ENCODE measurements at regions not wholly inside any gene's neighbourhood (a gene's known extent, or its start where the extent isn't known, plus 50 kb on each side); places are given as distances from the start of the nearest gene placed in this dataset.

DNA sequence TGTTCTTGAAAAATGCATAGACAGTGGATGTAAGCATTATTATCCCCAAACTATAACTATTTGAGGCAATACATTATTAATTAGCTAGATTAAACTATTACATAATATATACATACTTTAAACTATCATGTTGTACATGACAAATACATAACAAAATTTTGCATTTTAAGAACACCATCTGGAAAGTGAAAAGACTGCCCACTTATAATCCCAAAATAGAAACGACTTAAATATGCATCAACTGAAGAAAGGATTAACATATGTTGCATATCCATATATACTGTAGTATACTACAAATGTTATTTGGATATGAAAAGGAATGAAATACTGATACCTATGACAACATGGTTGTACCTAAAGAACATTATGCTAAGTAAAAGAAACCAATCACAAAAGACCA lies 700.8 kb upstream of the SPRY2 start:
- TF ChIP-seq, protein P1, sequence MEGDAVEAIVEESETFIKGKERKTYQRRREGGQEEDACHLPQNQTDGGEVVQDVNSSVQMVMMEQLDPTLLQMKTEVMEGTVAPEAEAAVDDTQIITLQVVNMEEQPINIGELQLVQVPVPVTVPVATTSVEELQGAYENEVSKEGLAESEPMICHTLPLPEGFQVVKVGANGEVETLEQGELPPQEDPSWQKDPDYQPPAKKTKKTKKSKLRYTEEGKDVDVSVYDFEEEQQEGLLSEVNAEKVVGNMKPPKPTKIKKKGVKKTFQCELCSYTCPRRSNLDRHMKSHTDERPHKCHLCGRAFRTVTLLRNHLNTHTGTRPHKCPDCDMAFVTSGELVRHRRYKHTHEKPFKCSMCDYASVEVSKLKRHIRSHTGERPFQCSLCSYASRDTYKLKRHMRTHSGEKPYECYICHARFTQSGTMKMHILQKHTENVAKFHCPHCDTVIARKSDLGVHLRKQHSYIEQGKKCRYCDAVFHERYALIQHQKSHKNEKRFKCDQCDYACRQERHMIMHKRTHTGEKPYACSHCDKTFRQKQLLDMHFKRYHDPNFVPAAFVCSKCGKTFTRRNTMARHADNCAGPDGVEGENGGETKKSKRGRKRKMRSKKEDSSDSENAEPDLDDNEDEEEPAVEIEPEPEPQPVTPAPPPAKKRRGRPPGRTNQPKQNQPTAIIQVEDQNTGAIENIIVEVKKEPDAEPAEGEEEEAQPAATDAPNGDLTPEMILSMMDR (IDR thresholded peaks at IDR 0.05; ENCODE audit: low read depth, low read length, missing control alignments) = no peak
- DNase-seq (ENCODE audit: extremely low read depth, low read depth) = no peak

GRCh38 chr13:81031996-81032395 lies 691.1 kb upstream of the SPRY2 start:
- DNase-seq (ENCODE audit: extremely low read depth, low read depth) = no peak
- no peak overlapping the region for H3K4me3 ChIP-seq (replicated peaks; ENCODE audit: low read depth, low read length)

More for the DNA sequence above, 700.8 kb upstream of the SPRY2 start:
- H3K4me3 ChIP-seq (replicated peaks; ENCODE audit: low read depth, low read length) = no peak overlapping the region

GRCh38 chr13:81025091-81025490 lies 684.2 kb upstream of the SPRY2 start:
- TF ChIP-seq, protein P1 (IDR thresholded peaks at IDR 0.05; ENCODE audit: low read depth, low read length, missing control alignments) = no peak
- H3K4me3 ChIP-seq (replicated peaks; ENCODE audit: low read depth, low read length) = no peak overlapping the region
- no peak for DNase-seq (ENCODE audit: extremely low read depth, low read depth)

More at GRCh38 chr13:81031996-81032395, 691.1 kb upstream of the SPRY2 start:
- TF ChIP-seq, protein P1 (IDR thresholded peaks at IDR 0.05; ENCODE audit: low read depth, low read length, missing control alignments) = no peak

GRCh38 chr13:81021284-81021840 lies 680.4 kb upstream of the SPRY2 start:
- no peak for DNase-seq (ENCODE audit: extremely low read depth, low read depth)
- TF ChIP-seq, protein P1 (IDR thresholded peaks at IDR 0.05; ENCODE audit: low read depth, low read length, missing control alignments) = no peak
- no peak overlapping the region for H3K4me3 ChIP-seq (replicated peaks; ENCODE audit: low read depth, low read length)

- no peak for DNase-seq (ENCODE audit: extremely low read depth, low read depth)
- H3K4me3 ChIP-seq (replicated peaks; ENCODE audit: low read depth, low read length) = no peak overlapping the region
- TF ChIP-seq, protein P1 (IDR thresholded peaks at IDR 0.05; ENCODE audit: low read depth, low read length, missing control alignments) = no peak
Measured at GRCh38 chr13:81020010-81020409, 679.1 kb upstream of the SPRY2 start.

DNA sequence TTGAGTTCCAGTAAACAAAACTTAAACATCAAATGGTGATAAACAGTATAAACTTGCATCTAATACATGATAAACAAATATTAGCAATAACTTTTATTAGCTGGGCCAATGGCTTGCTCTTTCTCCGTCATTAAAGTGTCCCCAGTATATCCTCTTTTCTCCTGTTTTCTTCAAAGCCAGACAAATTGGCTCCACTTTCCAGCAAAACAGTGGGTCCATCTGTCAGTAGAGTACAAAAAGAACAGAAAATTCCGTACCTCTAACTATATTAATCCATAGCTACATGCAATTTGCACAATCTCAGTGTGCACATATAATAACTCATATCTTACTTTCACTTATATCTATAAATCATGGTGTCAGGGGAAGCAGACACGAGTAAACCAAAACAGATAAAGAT lies 678.0 kb upstream of the SPRY2 start:
- TF ChIP-seq, protein P1 (IDR thresholded peaks at IDR 0.05; ENCODE audit: low read depth, low read length, missing control alignments) = no peak
- no peak for DNase-seq (ENCODE audit: extremely low read depth, low read depth)

More for the DNA sequence above, 678.0 kb upstream of the SPRY2 start:
- no peak overlapping the region for H3K4me3 ChIP-seq (replicated peaks; ENCODE audit: low read depth, low read length)
